H1 (cell line): ENCODE measurements at regions not wholly inside any gene's neighbourhood (a gene's known extent, or its start where the extent isn't known, plus 50 kb on each side); places are given as distances from the start of the nearest gene placed in this dataset.

Experiments used
- CTCF ChIA-PET: fragments of 300-600 bp; sonication (Branson Sonifier 250); formaldehyde crosslinking; loops from one replicate; lab custom pipeline; 2021; ENCODE audit not compliant: partially characterized antibody; lab: Charles Lee
- POLR2A ChIA-PET: fragments of 300-600 bp; sonication (Branson Sonifier 250); formaldehyde crosslinking; loops from one replicate; lab custom pipeline; 2021; ENCODE audit warnings: inconsistent platforms; ENCODE audit not compliant: partially characterized antibody; lab: Charles Lee
- DNase-seq, 2 experiments: peaks; one replicate each; pipeline versions ENCODE4 v3.0.0 to v3.0.0-alpha.2; 2010 to 2022; ENCODE audit warnings: low spot score in 2 of 2, low read depth in 1 of 2, mixed read lengths in 1 of 2
- FAIRE-seq: peaks from 2 replicates; lab custom pipeline; 2011; peaks lifted over from hg19 to GRCh38; lab: Jason Lieb, UNC
- H2AFZ ChIP-seq: 2 replicates; pipeline ENCODE4 v1.8.1; 2012; ENCODE audit warnings: low read length, inconsistent platforms
- H2AK5ac ChIP-seq: 2 replicates; pipeline ENCODE4 v1.6.1; 2013; ENCODE audit warnings: low read depth, low read length
- H2BK120ac ChIP-seq: replicated peaks from 2 replicates; pipeline ENCODE3; 2013; ENCODE audit warnings: low read depth, low read length, inconsistent platforms
- H2BK12ac ChIP-seq: 2 replicates; pipeline ENCODE4 v1.6.1; 2013; ENCODE audit warnings: low read depth, low read length
- H2BK15ac ChIP-seq: 2 replicates; pipeline ENCODE4 v1.6.1; 2013; ENCODE audit warnings: low read length
- H2BK20ac ChIP-seq: 2 replicates; pipeline ENCODE4 v1.6.1; 2013; ENCODE audit warnings: low read length
- H2BK5ac ChIP-seq: 2 replicates; pipeline ENCODE4 v1.6.1; 2013; ENCODE audit warnings: low read depth, low read length
- H3K14ac ChIP-seq: 2 replicates; pipeline ENCODE4 v1.6.1; 2013; ENCODE audit warnings: inconsistent platforms; ENCODE audit not compliant: insufficient read length
- H3K18ac ChIP-seq: 2 replicates; pipeline ENCODE4 v1.6.1; 2013; ENCODE audit warnings: low read length; ENCODE audit errors: extremely low read depth
- H3K23ac ChIP-seq: 2 replicates; pipeline ENCODE4 v1.6.1; 2013; ENCODE audit warnings: inconsistent platforms; ENCODE audit not compliant: insufficient read length
- H3K23me2 ChIP-seq: 2 replicates; pipeline ENCODE4 v1.6.1; 2013; ENCODE audit warnings: low read depth, low read length
- H3K27ac ChIP-seq: 2 replicates; pipeline ENCODE4 v1.6.1; 2011; ENCODE audit warnings: low read depth, low read length, inconsistent platforms
- H3K27me3 ChIP-seq, 4 experiments: replicated peaks in 1 of 4; 1 replicate in 1 of 4; 2 replicates in 3 of 4; pipeline versions ENCODE4 v1.6.1 to v1.8.1; 2011 to 2013; ENCODE audit warnings: low read length in 3 of 4, mild to moderate bottlenecking in 3 of 4, inconsistent platforms in 2 of 4, mixed read lengths in 2 of 4, moderate library complexity in 1 of 4; ENCODE audit not compliant: control insufficient read depth in 3 of 4, insufficient read depth in 3 of 4; ENCODE audit errors: extremely low read depth in 1 of 4
- H3K36me3 ChIP-seq, 4 experiments: 2 replicates each; pipeline versions ENCODE4 v1.6.1 to v1.8.1; 2011 to 2013; ENCODE audit warnings: mild to moderate bottlenecking in 4 of 4, low read length in 3 of 4, moderate library complexity in 2 of 4, control low read depth in 1 of 4, inconsistent platforms in 1 of 4; ENCODE audit not compliant: insufficient read depth in 4 of 4, control insufficient read depth in 2 of 4
- H3K4ac ChIP-seq: replicated peaks from 2 replicates; pipeline ENCODE3; 2013; ENCODE audit warnings: low read length, low read depth, mixed read lengths, inconsistent platforms; ENCODE audit not compliant: insufficient read length
- H3K4me1 ChIP-seq, 4 experiments: replicated peaks in 1 of 4; 1 replicate in 1 of 4; 2 replicates in 3 of 4; pipeline versions ENCODE4 v1.6.1 to v1.8.1; 2011 to 2013; ENCODE audit warnings: low read length in 3 of 4, inconsistent platforms in 2 of 4, mixed read lengths in 1 of 4; ENCODE audit not compliant: insufficient read depth in 4 of 4, control insufficient read depth in 3 of 4
- H3K4me2 ChIP-seq, 2 experiments: 2 replicates each; pipeline versions ENCODE4 v1.6.1 to v1.8.1; 2011 to 2013; ENCODE audit warnings: low read depth in 2 of 2, low read length in 2 of 2, control low read depth in 1 of 2, inconsistent platforms in 1 of 2, mild to moderate bottlenecking in 1 of 2; ENCODE audit not compliant: insufficient read depth in 1 of 2
- H3K4me3 ChIP-seq, 4 experiments: fragments of 200-600, 300-600 bp in 1 of 4; sonication (generic), shearing (Covaris generic), sonication (Bioruptor Twin) in 1 of 4; 2 replicates each; pipeline versions ENCODE4 v1.5.1 to v1.8.1; 2011 to 2016; ENCODE audit warnings: low read length in 4 of 4, low read depth in 3 of 4, control low read depth in 2 of 4, inconsistent platforms in 2 of 4, mild to moderate bottlenecking in 2 of 4, mixed read lengths in 1 of 4, moderate library complexity in 1 of 4; ENCODE audit not compliant: insufficient read depth in 2 of 4; ENCODE audit errors: extremely low read depth in 1 of 4
- H3K56ac ChIP-seq: replicated peaks from 2 replicates; pipeline ENCODE3; 2013; ENCODE audit warnings: low read depth, mild to moderate bottlenecking, mixed read lengths, low read length, inconsistent platforms; ENCODE audit not compliant: insufficient read length
- H3K79me1 ChIP-seq: 2 replicates; pipeline ENCODE4 v1.6.1; 2013; ENCODE audit warnings: low read depth, low read length, control low read depth
- H3K79me2 ChIP-seq, 2 experiments: 2 replicates each; pipeline versions ENCODE4 v1.6.1 to v1.8.1; 2012 to 2013; ENCODE audit warnings: low read length in 2 of 2, mild to moderate bottlenecking in 2 of 2, inconsistent platforms in 1 of 2; ENCODE audit not compliant: insufficient read depth in 2 of 2, control insufficient read depth in 1 of 2
- H3K9ac ChIP-seq, 4 experiments: replicated peaks in 1 of 4; 1 replicate in 1 of 4; 2 replicates in 3 of 4; pipeline versions ENCODE4 v1.6.1 to v1.8.1; 2011 to 2013; ENCODE audit warnings: low read depth in 3 of 4, low read length in 3 of 4, control low read depth in 2 of 4, mild to moderate bottlenecking in 2 of 4, moderate library complexity in 2 of 4, inconsistent platforms in 1 of 4; ENCODE audit errors: extremely low read depth in 1 of 4
- H3K9me3 ChIP-seq, 2 experiments: 2 replicates each; pipeline versions ENCODE4 v1.6.1 to v1.8.1; 2012 to 2013; ENCODE audit warnings: mild to moderate bottlenecking in 2 of 2, moderate library complexity in 2 of 2, control low read depth in 1 of 2, inconsistent platforms in 1 of 2, low read depth in 1 of 2, low read length in 1 of 2, mixed read lengths in 1 of 2; ENCODE audit not compliant: insufficient read depth in 2 of 2
- H4K20me1 ChIP-seq, 2 experiments: replicated peaks in 1 of 2; 2 replicates each; pipeline versions ENCODE3 to v1.8.1; 2011 to 2013; ENCODE audit warnings: inconsistent platforms in 2 of 2, low read length in 2 of 2, mild to moderate bottlenecking in 1 of 2; ENCODE audit not compliant: insufficient read depth in 2 of 2, control insufficient read depth in 1 of 2
- H4K5ac ChIP-seq: 2 replicates; pipeline ENCODE4 v1.6.1; 2013; ENCODE audit warnings: low read length, low read depth, mixed read lengths, inconsistent platforms; ENCODE audit not compliant: insufficient read length
- H4K8ac ChIP-seq: 2 replicates; pipeline ENCODE4 v1.8.0; 2013; ENCODE audit warnings: mild to moderate bottlenecking, moderate library complexity, low read length, inconsistent platforms; ENCODE audit not compliant: insufficient read depth; ENCODE audit errors: extremely low read depth
- H4K91ac ChIP-seq: replicated peaks from 2 replicates; pipeline ENCODE3; 2013; ENCODE audit warnings: low read length, mixed read lengths, inconsistent platforms; ENCODE audit not compliant: insufficient read length
- HDAC6 ChIP-seq: IDR thresholded peaks from one replicate; pipeline ENCODE4 v1.7.1; 2012; ENCODE audit warnings: low read depth, mild to moderate bottlenecking, inconsistent platforms, low read length, moderate library complexity
- USF2 ChIP-seq: IDR thresholded peaks from 2 replicates; pipeline ENCODE4 v1.6.1; 2011; ENCODE audit warnings: low read length, improper control_type of control experiment
- WGBS, 2 experiments: shearing (Covaris generic) in 1 of 2; methylation state at CpG; one replicate each; pipeline versions ENCODE4 v1.1.6 to v1.1.7; 2013 to 2015; ENCODE audit warnings: low lambda C conversion rate in 2 of 2, mixed read lengths in 2 of 2, inconsistent platforms in 1 of 2, low coverage in 1 of 2, missing lambda C conversion rate in 1 of 2; ENCODE audit not compliant: insufficient replicate concordance in 2 of 2, insufficient coverage in 1 of 2, insufficient read length in 1 of 2; ENCODE audit errors: extremely low coverage in 1 of 2, missing lambda C conversion rate in 1 of 2; 5-methylcytosine and 5-hydroxymethylcytosine counted together

GRCh38 chr15:81781395-81781794 is 264.4 kb downstream of the MEX3B start:
- no peak overlapping the region for H3K4me2 ChIP-seq
- no peak overlapping the region for H3K27ac ChIP-seq
- H3K27me3 ChIP-seq = no peaks in the 10 kb centered on the region
- no peak overlapping the region for H3K9ac ChIP-seq
- no peak overlapping the region for H2BK12ac ChIP-seq
- H2BK5ac ChIP-seq = no peak overlapping the region
- no peak overlapping the region for H3K18ac ChIP-seq
- no peaks in the 10 kb centered on the region; the same call in 1 of the 2 replicates for H3K79me1 ChIP-seq
- H3K56ac ChIP-seq = no peak overlapping the region
- H2BK20ac ChIP-seq = no peak overlapping the region
- POLR2A ChIA-PET = no interaction called here
- H4K20me1 ChIP-seq = peaks cover 0 to 3% of the 10 kb centered on the region in 2 experiments
- no peak overlapping the region for H2BK15ac ChIP-seq
- no peak overlapping the region for H3K4ac ChIP-seq
- no peak overlapping the region for H4K91ac ChIP-seq
- no peak overlapping the region for H3K4me3 ChIP-seq
- H2BK120ac ChIP-seq = no peak overlapping the region
- H3K4me1 ChIP-seq = no peaks in the 10 kb centered on the region
- no peak overlapping the region for H4K8ac ChIP-seq
- H3K36me3 ChIP-seq = peaks cover 0 to 3% (median 0%) of the 10 kb centered on the region in 4 experiments; a peak in 2 of 8 replicates
- H3K79me2 ChIP-seq = no peaks in the 10 kb centered on the region; a peak in 2 of 4 replicates
- WGBS, 2 experiments = 86% methylated on average over 2 of the region's 2 CpGs; no CpG with 5 or more reads in 1 of the 2 experiments
- H4K5ac ChIP-seq = no peak overlapping the region
- no peak overlapping the region for H3K14ac ChIP-seq
- H3K23ac ChIP-seq = no peak overlapping the region
- no peak for DNase-seq
- H2AK5ac ChIP-seq = no peak overlapping the region
- FAIRE-seq = no peak
- CTCF ChIA-PET = interaction anchor here (1.0 kb wide), 1 partner anchor 14 kb away, joined by 4 read pairs; no protein-coding TSS in a partner anchor
- H2AFZ ChIP-seq = no peak overlapping the region
- 0 out of 4 replicates have a peak, but pooled peaks cover 0 to 4% of the 10 kb centered on the region in 2 experiments for H3K9me3 ChIP-seq
- no peaks in the 10 kb centered on the region for H3K23me2 ChIP-seq
- no peak for TF ChIP-seq HDAC6
- no peak for TF ChIP-seq USF2
